Thoracic aorta (tissue), 2 donors: ENCODE measurements at regions not wholly inside any gene's neighbourhood (a gene's known extent, or its start where the extent isn't known, plus 50 kb on each side); places are given as distances from the start of the nearest gene placed in this dataset.
"Not testable (repeated sequence)": the region's sequence is repeated elsewhere in the genome, so short reads cannot be mapped to it uniquely, and the experiment has no call there.

ENCODE experiments used
- ATAC-seq: fragments of 150-250 bp; one replicate; pipeline ENCODE4 v1.8.0; 2017; ENCODE audit warnings: low read depth; ENCODE audit not compliant: insufficient number of reproducible peaks, low FRiP score
- DNase-seq: peaks from one replicate; pipeline ENCODE4 v3.0.0-alpha.2; 2020; ENCODE audit warnings: low spot score
- H3K27ac ChIP-seq, 2 donors: fragments of 200-600 bp; sonication (generic); 1 replicate in 1 of 2; 2 replicates in 1 of 2; pipeline ENCODE4 v1.5.1; 2016; ENCODE audit warnings: mild to moderate bottlenecking in 2 of 2, moderate library complexity in 2 of 2
- H3K27me3 ChIP-seq: fragments of 200-600 bp; sonication (generic); replicated peaks from 2 replicates; pipeline ENCODE4 v1.6.0; 2016; ENCODE audit warnings: mild to moderate bottlenecking; ENCODE audit not compliant: insufficient read depth
- H3K36me3 ChIP-seq: fragments of 200-600 bp; sonication (generic); one replicate; pipeline ENCODE4 v1.5.1; 2016
- H3K4me1 ChIP-seq, 2 donors: fragments of 200-600 bp; sonication (generic); 1 replicate in 1 of 2; 2 replicates in 1 of 2; pipeline versions ENCODE4 v1.5.1 to v1.6.0; 2016; ENCODE audit warnings: low read depth in 2 of 2, mild to moderate bottlenecking in 1 of 2; ENCODE audit not compliant: control insufficient read depth in 1 of 2
- H3K4me3 ChIP-seq: fragments of 200-600 bp; sonication (generic); 2 replicates; pipeline ENCODE4 v1.5.1; 2016; ENCODE audit warnings: mild to moderate bottlenecking
- H3K9me3 ChIP-seq: fragments of 200-600 bp; sonication (generic); 2 replicates; pipeline ENCODE4 v1.5.1; 2016
- TF ChIP-seq, protein P1 (sequence below): fragments of 200-600 bp; sonication (generic); IDR thresholded peaks from one replicate; pipeline ENCODE4 v1.5.1; 2019; ENCODE audit warnings: antibody characterized with exemption

DNA sequence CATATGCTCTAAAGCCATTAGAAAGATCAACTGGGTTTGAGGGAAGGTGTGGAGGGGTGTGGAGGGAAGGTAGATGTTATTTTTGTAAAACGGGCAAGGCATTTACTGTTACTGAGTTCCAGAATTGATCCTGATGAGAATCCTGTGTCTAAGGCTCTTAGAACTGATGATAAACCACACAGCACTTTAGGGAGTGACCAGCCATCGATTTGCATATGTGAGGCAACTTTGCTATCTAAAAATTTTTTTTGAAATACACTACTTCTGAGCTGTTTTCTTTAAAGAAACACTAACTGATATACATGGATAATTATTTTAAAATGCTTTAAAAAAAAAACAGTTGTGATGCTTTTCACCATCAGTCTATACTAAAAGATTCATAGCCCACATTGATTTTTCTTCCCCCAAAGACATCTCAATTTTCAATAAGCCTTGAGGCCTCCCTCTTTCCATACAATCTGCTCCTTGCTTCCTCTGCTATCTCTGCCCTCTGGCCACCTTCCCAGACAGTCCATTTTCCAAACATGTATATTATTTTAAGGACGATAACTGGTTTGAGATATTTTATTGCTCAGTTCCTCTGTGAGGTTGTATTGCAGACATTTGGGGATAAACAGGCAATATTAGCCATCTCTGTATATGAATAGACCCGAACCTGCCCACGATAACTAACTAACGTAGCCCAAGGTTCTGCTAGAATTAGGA, 265.9 kb downstream of the EFCAB11 start:
- no peak for DNase-seq
- ATAC-seq, result no peak
- no peaks in the 10 kb centered on the region for H3K9me3 ChIP-seq
- no peaks in the 10 kb centered on the region for H3K4me1 ChIP-seq
- no peaks in the 10 kb centered on the region for H3K36me3 ChIP-seq
- no peak overlapping the region for H3K4me3 ChIP-seq
- TF ChIP-seq, protein P1, sequence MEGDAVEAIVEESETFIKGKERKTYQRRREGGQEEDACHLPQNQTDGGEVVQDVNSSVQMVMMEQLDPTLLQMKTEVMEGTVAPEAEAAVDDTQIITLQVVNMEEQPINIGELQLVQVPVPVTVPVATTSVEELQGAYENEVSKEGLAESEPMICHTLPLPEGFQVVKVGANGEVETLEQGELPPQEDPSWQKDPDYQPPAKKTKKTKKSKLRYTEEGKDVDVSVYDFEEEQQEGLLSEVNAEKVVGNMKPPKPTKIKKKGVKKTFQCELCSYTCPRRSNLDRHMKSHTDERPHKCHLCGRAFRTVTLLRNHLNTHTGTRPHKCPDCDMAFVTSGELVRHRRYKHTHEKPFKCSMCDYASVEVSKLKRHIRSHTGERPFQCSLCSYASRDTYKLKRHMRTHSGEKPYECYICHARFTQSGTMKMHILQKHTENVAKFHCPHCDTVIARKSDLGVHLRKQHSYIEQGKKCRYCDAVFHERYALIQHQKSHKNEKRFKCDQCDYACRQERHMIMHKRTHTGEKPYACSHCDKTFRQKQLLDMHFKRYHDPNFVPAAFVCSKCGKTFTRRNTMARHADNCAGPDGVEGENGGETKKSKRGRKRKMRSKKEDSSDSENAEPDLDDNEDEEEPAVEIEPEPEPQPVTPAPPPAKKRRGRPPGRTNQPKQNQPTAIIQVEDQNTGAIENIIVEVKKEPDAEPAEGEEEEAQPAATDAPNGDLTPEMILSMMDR, result no peak
- no peaks in the 10 kb centered on the region for H3K27me3 ChIP-seq
- no peak overlapping the region for H3K27ac ChIP-seq

DNA sequence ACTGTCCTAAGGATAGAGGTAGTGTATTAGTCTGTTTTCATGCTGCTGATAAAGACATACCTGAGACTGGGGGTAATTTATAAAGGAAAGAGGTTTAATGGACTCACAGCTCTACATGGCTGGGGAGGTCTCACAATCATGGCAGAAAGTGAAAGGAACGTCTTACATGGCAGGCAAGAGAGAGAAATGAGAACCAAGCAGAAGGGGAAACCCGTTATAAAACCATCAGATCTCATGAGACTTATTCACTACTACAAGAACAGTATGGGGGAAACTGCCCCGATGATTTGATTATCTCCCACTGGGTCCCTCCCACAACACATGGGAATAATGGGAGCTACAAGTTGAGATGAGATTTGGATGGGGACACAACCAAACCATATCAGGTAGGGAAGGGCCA, 267.4 kb downstream of the EFCAB11 start:
- not testable (repeated sequence) for H3K4me1 ChIP-seq, H3K36me3 ChIP-seq, ATAC-seq, H3K27ac ChIP-seq, DNase-seq, H3K9me3 ChIP-seq, H3K27me3 ChIP-seq, H3K4me3 ChIP-seq

DNA sequence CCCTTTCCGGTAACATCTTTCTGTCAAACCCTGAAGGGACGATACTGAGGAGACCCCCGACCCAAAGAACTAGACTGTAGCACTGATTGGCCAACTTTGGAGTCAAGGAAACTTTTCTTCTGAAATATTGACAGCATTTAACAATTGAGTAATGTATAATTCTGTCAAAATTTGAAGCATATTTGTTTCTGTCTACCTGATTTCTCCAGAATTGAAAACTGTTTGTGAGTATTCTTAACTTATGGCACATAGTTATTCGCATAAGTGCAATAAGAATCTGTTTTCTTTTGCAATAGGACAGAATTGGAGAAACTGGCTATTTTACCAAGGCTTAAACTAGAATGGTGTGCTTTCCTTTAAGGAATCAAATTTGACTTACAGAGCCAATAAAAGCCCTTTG, 267.1 kb upstream of the FOXN3 start:
- DNase-seq (no peak), ATAC-seq (no peak)
- Histone ChIP-seq H3K4me3 (no peak overlapping the region), H3K27me3 (no peaks in the 10 kb centered on the region), H3K27ac (no peak overlapping the region), H3K9me3 (no peaks in the 10 kb centered on the region), H3K36me3 (no peaks in the 10 kb centered on the region), H3K4me1 (no peaks in the 10 kb centered on the region)
- TF ChIP-seq, protein P1, result no peak

DNA sequence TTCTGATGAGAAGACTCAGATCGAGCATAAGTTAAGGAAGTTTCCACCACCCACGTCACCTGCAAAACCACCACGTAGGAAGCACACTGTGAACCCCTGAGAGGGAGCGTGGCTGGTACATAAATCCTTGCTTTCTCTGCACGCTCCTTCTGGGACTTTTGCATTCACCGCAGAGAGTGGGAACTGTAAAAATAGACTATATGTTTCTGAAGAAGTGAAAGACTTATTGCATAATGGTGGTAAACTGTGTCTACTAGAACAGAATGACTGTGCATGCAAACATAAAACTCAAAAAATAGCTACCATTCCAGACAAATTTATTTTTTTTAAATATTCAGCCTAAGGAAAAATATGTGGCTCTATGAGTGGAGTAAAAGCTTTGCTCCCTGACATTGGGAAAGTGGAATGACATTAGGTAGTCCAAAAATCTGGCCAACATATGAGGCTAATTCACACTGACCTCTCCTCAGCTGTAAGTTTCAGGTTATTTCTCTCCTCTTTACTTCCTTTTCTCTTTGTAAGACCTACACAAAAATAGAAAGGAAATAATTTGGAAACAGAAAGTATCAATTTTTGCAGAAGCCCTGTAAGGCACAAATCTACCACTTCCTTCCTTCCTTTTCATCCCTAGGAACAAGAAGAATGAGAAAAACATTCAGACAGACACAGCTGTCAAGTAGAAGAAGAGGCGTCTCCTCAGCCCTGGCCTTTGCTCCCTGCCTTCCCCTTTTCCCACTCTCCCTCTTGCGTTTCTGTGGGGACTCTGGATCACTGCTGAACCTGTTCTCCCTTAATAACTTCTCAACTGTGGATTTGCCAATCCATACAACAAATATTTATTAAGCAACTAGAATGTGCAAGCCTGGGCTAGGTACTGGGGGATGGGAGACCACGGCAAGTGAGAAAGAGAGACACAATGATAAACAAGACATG, 264.3 kb upstream of the FOXN3 start:
- TF ChIP-seq, protein P1, result no peak
- H3K4me3 ChIP-seq, result no peak overlapping the region
- DNase-seq (no peak), ATAC-seq (no peak)
- no peaks in the 10 kb centered on the region for H3K36me3 ChIP-seq
- no peaks in the 10 kb centered on the region for H3K4me1 ChIP-seq
- H3K9me3 ChIP-seq, result no peaks in the 10 kb centered on the region
- no peaks in the 10 kb centered on the region for H3K27me3 ChIP-seq
- no peak overlapping the region for H3K27ac ChIP-seq

DNA sequence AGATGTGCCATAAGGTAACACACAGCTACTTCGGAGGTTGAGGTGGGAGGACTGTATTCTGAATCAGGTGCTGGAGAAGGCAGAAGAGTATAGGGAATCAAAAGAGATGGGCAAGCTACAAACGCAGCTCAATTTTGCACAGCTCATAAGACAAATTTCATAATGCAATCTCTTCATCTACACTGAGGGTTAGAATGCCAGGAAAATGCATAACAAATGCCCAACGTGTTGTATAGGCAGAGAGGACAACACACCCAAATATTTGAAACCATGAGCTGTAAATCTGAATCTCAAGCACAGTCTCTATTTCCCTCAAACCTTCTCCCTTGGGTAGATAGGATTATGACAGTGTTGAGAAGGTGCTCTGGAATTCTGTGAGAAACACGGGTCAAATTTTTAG, 263.1 kb upstream of the FOXN3 start:
- no peaks in the 10 kb centered on the region for H3K27me3 ChIP-seq
- no peak overlapping the region for H3K4me3 ChIP-seq
- TF ChIP-seq, protein P1, result no peak
- H3K9me3 ChIP-seq, result no peaks in the 10 kb centered on the region
- no peaks in the 10 kb centered on the region for H3K36me3 ChIP-seq
- no peaks in the 10 kb centered on the region for H3K4me1 ChIP-seq
- no peak for ATAC-seq
- no peak for DNase-seq
- no peak overlapping the region for H3K27ac ChIP-seq
